Immature natural killer cell (primary cell): ENCODE measurements at regions not wholly inside any gene's neighbourhood (a gene's known extent, or its start where the extent isn't known, plus 50 kb on each side); places are given as distances from the start of the nearest gene placed in this dataset.

Experiments
- DNase-seq, 3 donors: peaks; one replicate each; pipeline ENCODE4 v3.0.0; 2022; ENCODE audit warnings: mixed read lengths in 1 of 3
- H3K27ac Mint-ChIP-seq, 6 donors: one replicate each; pipeline ENCODE4 v1.8.0; 2020; ENCODE audit warnings: mixed read lengths in 6 of 6, mild to moderate bottlenecking in 5 of 6, inconsistent platforms in 4 of 6, moderate library complexity in 3 of 6
- H3K27me3 Mint-ChIP-seq, 3 donors: one replicate each; pipeline ENCODE4 v1.8.0; 2020 to 2021; ENCODE audit warnings: low read depth in 3 of 3, mild to moderate bottlenecking in 3 of 3, mixed read lengths in 3 of 3, moderate library complexity in 3 of 3, inconsistent platforms in 1 of 3
- H3K36me3 Mint-ChIP-seq, 3 donors: one replicate each; pipeline ENCODE4 v1.8.0; 2020; ENCODE audit warnings: mixed read lengths in 3 of 3, inconsistent platforms in 2 of 3, mild to moderate bottlenecking in 2 of 3
- H3K4me1 Mint-ChIP-seq, 2 donors: one replicate each; pipeline ENCODE4 v1.8.0; 2020; ENCODE audit warnings: inconsistent platforms in 2 of 2, mild to moderate bottlenecking in 2 of 2, mixed read lengths in 2 of 2, moderate library complexity in 1 of 2
- H3K4me3 Mint-ChIP-seq, 5 donors: one replicate each; pipeline ENCODE4 v1.8.0; 2020; ENCODE audit warnings: mild to moderate bottlenecking in 5 of 5, mixed read lengths in 5 of 5, inconsistent platforms in 3 of 5, moderate library complexity in 3 of 5
- H3K9me3 Mint-ChIP-seq, 6 donors: one replicate each; pipeline ENCODE4 v1.8.0; 2020; ENCODE audit warnings: mild to moderate bottlenecking in 6 of 6, mixed read lengths in 6 of 6, inconsistent platforms in 4 of 6, moderate library complexity in 3 of 6

DNA sequence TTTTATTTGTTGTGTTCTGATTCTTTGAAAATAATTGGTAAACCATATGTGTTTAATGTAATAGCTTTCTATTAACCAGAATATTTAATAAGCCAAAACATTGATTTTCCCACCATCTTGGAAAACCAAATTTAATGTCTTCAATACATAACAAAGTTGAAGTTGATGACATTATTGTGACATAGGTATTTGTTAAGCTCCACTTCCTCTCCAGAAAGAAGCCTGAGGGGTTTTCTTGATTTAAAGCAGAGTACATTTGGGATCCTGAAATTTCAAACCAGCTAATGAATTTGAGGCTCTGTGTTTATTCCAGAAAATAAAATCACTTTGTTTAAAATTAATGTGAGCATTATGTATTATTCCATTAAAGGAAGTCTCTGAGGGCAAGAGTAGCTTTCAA, 106.3 kb downstream of the PERP start:
- peaks cover 6 to 11% of the 10 kb centered on the region in 2 donors for H3K4me1 Mint-ChIP-seq
- no peak for DNase-seq
- H3K27ac Mint-ChIP-seq, result no peak overlapping the region
- H3K27me3 Mint-ChIP-seq, result peaks cover 0 to 2% (median 1%) of the 10 kb centered on the region in 3 donors
- no peak overlapping the region for H3K4me3 Mint-ChIP-seq
- peaks cover 3 to 10% (median 8%) of the 10 kb centered on the region in 3 donors for H3K36me3 Mint-ChIP-seq
- peaks cover 4 to 16% (median 8%) of the 10 kb centered on the region in 6 donors for H3K9me3 Mint-ChIP-seq

DNA sequence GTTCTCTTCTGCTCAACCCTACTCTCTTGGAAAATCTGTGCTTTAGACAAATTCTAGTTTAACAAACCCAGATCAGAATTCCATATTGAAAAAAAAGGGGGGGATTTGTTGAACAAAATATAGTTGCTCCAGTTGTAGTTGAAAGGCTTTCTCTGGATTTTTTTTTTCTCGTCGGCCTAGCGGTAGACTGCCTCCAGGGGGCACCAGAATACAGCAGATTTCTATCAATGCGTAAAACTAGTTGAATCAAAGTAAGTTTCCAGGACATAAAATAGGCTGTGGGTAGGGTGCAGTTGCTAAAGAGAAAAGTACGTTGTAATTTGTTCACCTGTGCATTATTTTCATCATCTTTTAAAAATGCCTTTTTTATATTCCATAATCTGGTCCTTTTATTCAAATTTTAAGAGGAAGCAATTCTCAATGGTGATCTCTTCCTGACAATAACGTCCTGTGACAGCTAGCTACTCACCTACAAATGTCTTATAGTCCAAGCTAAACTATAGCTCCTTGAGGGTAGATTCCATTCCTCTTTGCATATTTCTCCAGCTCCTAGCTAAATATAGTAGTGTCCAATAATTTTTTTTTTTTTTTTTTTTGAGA, 105.4 kb downstream of the PERP start:
- Mint-ChIP-seq H3K9me3 (peaks cover under 1 to 9% (median 5%) of the 10 kb centered on the region in 6 donors), H3K4me3 (no peak overlapping the region), H3K36me3 (peaks cover 3 to 7% (median 5%) of the 10 kb centered on the region in 3 donors), H3K4me1 (peaks cover 6 to 11% of the 10 kb centered on the region in 2 donors), H3K27me3 (peaks cover 0 to 2% (median 1%) of the 10 kb centered on the region in 3 donors), H3K27ac (peak overlapping the region in 2 of 6 donors; percentile 22 to 64)
- peak; percentile 47 to 57 (median 51) for DNase-seq

DNA sequence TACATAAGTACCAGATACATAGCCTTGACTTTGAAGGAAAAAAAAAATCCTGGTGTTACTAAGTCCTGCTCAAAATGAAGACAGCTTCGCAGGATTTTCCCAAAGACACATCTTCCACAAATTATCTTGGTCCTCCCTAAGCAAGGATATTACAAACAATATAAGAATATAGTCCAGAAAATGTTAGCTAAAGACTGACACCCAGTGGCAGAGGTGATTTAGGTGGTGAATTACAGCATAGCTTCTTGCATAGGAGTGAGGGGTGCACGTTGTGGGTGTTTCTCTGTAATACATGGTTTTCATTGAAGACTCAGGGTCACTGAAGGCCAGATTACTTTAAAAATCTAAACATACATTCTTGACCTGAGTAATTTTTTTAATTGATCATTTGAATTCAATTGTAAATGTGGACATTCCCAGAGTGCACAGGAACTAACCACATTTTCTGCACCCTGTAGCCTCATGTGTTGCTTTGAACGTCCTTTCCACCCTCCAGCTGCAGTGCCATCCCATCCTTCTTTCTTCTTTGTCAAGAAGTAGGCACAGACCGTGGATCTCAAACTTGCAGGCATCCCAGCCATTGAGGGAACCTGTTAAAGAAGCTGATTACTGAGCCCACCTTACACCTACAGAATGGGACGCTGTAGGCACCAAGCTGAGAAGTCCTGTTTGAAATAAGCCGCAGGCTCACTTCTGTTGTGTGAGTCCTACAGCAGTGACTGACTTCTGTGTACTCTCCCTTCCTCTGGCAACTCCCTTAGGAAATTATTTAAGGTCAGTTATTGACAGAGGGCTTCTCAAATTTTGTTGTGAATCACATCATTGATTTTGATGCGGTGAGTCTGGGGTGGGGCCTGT, 102.6 kb downstream of the PERP start:
- no peak overlapping the region for H3K4me3 Mint-ChIP-seq
- H3K27me3 Mint-ChIP-seq, result peaks cover 0 to 1% (median 0%) of the 10 kb centered on the region in 3 donors
- H3K36me3 Mint-ChIP-seq, result no peaks in the 10 kb centered on the region
- H3K9me3 Mint-ChIP-seq, result no peaks in the 10 kb centered on the region
- H3K4me1 Mint-ChIP-seq, result peaks cover 6 to 11% of the 10 kb centered on the region in 2 donors
- peak; percentile 18 to 43 (median 33) for DNase-seq
- no peak overlapping the region for H3K27ac Mint-ChIP-seq

DNA sequence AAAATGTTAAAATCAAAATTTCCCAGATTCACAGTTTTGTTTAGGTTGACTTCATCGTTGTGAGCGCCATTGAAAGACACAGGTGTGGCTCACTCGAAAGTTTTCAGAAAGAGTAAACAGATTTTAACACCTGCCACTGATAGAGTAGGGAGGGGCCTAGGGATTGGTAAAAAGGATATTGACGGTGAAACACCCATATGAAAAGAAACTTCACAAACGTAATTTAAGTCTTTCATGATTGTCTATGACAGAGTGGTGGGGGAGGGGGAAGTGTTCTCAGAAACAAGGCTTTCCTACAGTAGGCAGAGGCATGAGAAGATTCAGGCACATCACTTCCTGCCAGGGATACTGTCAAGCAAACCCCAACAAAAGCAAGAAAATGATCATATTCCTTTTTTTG, 101.4 kb downstream of the PERP start:
- Mint-ChIP-seq H3K36me3 (no peaks in the 10 kb centered on the region), H3K27me3 (peaks cover 0 to 3% (median 0%) of the 10 kb centered on the region in 3 donors), H3K4me3 (no peak overlapping the region), H3K27ac (no peak overlapping the region), H3K4me1 (peaks cover 6 to 11% of the 10 kb centered on the region in 2 donors), H3K9me3 (no peaks in the 10 kb centered on the region)
- DNase-seq, result no peak

DNA sequence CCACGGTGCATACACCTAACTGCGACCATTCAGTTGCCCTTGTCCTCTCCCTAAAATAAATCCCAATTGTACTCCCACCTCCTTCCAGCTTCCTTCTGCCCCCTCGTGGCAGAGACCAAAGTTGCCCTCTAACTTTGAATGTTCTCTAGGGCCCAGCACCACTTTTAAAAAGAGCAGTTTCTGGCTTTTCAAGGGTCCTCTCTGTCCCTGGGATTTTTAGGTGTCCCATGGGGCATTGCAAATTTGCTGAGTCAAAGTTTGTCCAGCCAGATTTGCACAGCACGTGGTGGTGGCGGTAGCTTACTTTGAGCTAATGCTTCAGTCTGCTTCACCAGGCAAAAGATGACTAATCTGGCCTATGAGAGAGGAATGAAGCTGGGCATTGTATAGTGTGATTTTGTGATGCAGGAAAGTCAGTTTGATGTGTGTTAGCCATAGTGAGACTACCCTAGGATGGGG, 100.2 kb downstream of the PERP start:
- DNase-seq, result peak in 1 of 3 donors; percentile 4
- Mint-ChIP-seq H3K36me3 (no peaks in the 10 kb centered on the region), H3K9me3 (no peaks in the 10 kb centered on the region), H3K4me3 (no peak overlapping the region), H3K27me3 (peaks cover 0 to 3% (median 0%) of the 10 kb centered on the region in 3 donors), H3K27ac (peak overlapping the region in 3 of 6 donors; percentile 40 to 67 (median 60)), H3K4me1 (peaks cover under 1 to 4% of the 10 kb centered on the region in 2 donors)

DNA sequence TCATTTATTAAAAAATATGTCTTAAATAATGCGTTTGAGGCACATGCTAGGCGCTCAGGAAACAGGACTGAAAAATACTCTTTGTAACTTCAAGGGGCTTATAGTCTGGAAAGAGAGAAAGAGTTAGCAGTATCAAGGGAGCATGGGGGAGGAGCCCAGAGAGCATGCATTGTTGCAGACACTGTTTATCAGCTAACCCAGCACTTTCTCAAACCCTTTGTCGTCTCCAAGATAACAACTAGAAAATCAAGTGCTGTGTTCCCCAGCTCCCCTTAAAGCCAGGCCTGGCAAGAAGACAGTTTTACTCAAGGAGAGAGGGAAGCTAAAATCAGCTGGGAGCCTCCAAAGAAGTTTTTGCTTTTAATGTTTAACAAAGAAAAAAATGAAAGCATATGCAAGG, 98.4 kb downstream of the PERP start:
- Mint-ChIP-seq H3K9me3 (no peaks in the 10 kb centered on the region), H3K27ac (no peak overlapping the region), H3K36me3 (no peaks in the 10 kb centered on the region), H3K27me3 (peaks cover 0 to 3% (median 0%) of the 10 kb centered on the region in 3 donors), H3K4me1 (no peaks in the 10 kb centered on the region), H3K4me3 (no peak overlapping the region)
- no peak for DNase-seq

DNA sequence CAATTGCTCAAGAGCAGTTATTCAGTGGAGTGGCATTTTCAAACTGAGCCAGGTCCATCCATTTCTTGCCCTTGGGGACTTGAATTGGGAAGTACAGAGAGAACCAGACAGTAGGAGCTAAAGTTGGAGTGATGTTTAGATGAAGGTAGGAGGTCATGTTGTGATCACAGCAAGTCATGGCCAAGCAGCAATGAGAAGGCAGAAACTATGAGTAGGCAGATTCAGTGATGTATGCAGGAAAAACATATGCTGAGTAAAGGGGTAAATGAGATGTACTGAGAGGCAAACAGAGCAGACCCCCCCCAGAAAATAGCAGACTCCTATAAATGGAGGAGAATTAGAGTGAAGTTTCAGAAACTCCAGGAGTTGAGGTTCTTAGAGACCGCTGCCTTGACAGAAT, 95.8 kb downstream of the PERP start:
- peaks cover 0 to 2% (median 0%) of the 10 kb centered on the region in 3 donors for H3K27me3 Mint-ChIP-seq
- no peak for DNase-seq
- no peaks in the 10 kb centered on the region for H3K4me1 Mint-ChIP-seq
- H3K4me3 Mint-ChIP-seq, result no peak overlapping the region
- H3K36me3 Mint-ChIP-seq, result no peaks in the 10 kb centered on the region
- H3K27ac Mint-ChIP-seq, result no peak overlapping the region
- H3K9me3 Mint-ChIP-seq, result no peaks in the 10 kb centered on the region

DNA sequence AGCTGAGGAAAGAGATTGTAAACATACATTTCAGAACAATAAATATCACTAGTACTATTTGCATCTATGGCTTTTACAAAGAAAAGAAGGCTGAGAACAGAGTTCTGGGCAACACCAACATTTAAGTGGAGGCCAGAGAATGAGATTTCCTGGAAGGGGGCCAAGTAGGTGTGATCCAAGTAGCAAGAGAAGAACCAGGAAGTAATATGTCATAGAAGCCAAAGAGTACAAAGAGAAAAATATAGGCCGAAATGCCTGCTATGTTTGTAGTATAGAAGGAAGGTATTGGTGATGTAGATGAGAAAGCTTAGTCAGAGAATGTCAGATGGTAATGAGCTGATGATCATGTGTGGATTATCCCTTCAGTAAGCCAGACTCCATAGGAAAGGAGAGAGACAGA, 94.5 kb downstream of the PERP start:
- H3K4me1 Mint-ChIP-seq, result no peaks in the 10 kb centered on the region
- peaks cover 0 to 4% (median 2%) of the 10 kb centered on the region in 3 donors for H3K27me3 Mint-ChIP-seq
- H3K9me3 Mint-ChIP-seq, result no peaks in the 10 kb centered on the region
- H3K36me3 Mint-ChIP-seq, result no peaks in the 10 kb centered on the region
- no peak for DNase-seq
- H3K27ac Mint-ChIP-seq, result no peak overlapping the region
- H3K4me3 Mint-ChIP-seq, result no peak overlapping the region

DNA sequence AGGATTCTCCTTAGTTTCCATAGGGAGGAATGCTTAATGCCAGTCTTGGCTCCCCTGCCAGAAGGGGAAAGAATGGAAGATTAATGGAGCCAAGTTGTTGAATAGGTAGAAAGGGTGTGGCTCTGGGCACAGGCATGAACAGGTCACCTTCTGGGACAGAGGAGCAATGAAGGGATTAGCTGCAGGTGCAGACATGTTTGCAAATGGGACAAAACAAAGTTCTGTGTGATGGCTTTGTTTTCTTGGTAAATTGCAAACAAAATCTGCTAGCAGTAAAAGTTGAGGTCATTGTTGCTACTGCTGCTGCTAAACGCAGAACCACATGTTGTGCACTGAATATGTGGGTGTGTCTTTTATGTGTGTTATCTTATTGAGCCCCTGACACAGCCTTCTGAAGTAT, 93.3 kb downstream of the PERP start:
- H3K36me3 Mint-ChIP-seq, result no peaks in the 10 kb centered on the region
- no peaks in the 10 kb centered on the region for H3K9me3 Mint-ChIP-seq
- no peak for DNase-seq
- no peak overlapping the region for H3K4me3 Mint-ChIP-seq
- no peak overlapping the region for H3K27ac Mint-ChIP-seq
- H3K4me1 Mint-ChIP-seq, result no peaks in the 10 kb centered on the region
- H3K27me3 Mint-ChIP-seq, result peaks cover 0 to 6% (median 2%) of the 10 kb centered on the region in 3 donors

DNA sequence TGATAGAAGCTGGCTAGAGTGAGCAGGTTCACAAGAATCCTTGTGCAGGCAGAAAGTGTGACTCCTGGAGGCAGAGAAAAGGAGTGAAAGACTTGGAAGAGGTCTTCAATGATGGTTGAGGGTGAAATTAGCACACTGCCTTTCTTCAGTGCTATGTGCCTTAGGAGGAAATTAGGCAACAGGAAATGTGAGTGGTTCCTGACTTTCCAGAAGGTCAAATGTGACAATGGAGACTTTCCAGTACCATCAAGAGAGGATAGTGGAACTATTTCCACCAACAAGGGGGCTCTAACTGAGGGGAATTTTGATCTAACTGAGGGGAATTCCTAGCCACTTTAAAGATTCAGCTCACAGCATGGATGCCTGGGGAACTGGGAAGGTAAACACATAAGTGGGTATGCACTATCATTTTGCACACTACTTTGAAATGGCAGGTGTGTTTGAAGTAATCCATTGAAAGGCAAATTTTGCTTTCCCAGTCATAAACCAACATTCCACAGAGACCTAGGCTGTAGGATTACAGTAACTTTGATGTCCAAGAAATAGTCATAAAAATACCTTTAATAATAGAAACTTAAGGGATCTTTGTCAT, 90.0 kb downstream of the PERP start:
- Mint-ChIP-seq H3K4me1 (no peaks in the 10 kb centered on the region), H3K9me3 (no peaks in the 10 kb centered on the region), H3K27me3 (peaks cover 0 to 6% (median 0%) of the 10 kb centered on the region in 3 donors), H3K4me3 (no peak overlapping the region), H3K36me3 (peaks cover 0 to 3% (median 0%) of the 10 kb centered on the region in 3 donors), H3K27ac (no peak overlapping the region)
- no peak for DNase-seq

DNA sequence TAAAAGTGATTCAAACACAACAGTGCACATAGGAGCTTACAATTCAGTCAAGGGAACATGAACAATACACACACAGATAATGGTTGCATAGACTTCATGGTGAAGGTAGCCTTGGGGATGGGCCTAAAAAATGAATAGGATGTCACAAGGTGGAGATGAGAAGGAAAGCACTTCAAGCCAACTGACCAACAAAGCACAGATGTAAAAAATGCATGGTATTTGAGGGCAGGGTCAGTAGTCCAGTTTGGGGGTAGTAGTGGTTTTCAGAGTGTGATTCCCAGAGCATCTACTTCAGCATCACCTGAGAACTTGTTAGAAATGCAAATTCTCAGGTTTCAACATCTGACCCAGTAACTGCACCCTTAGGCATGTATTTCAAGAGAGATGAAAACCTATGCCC, 88.9 kb downstream of the PERP start:
- no peaks in the 10 kb centered on the region for H3K4me1 Mint-ChIP-seq
- no peaks in the 10 kb centered on the region for H3K9me3 Mint-ChIP-seq
- no peak overlapping the region for H3K4me3 Mint-ChIP-seq
- no peak overlapping the region for H3K27ac Mint-ChIP-seq
- DNase-seq, result no peak
- H3K27me3 Mint-ChIP-seq, result peaks cover 0 to 6% (median 0%) of the 10 kb centered on the region in 3 donors
- peaks cover 0 to 3% (median 0%) of the 10 kb centered on the region in 3 donors for H3K36me3 Mint-ChIP-seq

DNA sequence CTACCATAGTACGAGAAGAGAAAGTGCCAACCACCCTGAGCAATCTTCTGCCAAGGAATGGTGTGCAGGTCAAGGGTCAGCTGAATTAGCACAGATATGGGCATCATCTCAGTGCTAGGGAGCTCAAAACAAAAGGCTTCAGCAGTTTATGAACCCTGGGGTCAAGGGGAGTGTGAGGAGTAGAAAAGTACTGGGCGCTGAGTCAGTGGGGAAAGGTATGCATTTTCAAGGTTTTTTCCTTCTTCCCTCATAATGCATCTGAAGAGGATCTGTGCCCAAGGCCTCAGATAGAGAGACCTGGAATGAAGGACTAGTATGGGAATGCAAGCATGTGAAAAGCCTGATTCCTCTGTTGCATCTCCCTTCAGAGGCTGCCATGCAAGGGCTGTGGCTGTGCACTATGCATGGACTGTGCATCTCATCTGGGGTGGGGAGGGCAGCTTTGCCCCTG, 81.7 kb downstream of the PERP start:
- Mint-ChIP-seq H3K9me3 (no peaks in the 10 kb centered on the region), H3K27ac (peak overlapping the region in 1 of 6 donors; percentile 47)

DNA sequence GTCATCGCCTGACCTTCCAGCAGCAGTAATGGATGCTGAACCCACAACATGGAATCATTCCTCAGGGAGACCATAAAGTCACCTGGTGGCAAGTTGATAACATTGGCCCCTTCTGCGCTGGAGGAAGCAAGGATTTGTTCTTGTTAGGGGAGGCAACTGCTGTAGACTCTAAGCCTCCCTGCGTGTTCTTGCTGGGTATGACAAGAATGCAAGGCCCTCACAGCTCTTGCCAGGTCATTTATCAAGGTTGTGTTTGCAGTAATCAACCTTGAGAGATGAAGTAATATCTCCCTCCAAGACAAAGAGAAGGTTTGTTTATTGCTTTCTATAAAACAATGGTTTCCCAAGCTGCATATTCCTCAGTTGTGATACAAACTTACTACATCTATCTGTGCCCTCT, 80.9 kb downstream of the PERP start:
- H3K9me3 Mint-ChIP-seq, result no peaks in the 10 kb centered on the region
- H3K27ac Mint-ChIP-seq, result no peak overlapping the region
- no peaks in the 10 kb centered on the region for H3K36me3 Mint-ChIP-seq
- H3K27me3 Mint-ChIP-seq, result peaks cover 0 to 4% (median 0%) of the 10 kb centered on the region in 3 donors
- no peaks in the 10 kb centered on the region for H3K4me1 Mint-ChIP-seq
- H3K4me3 Mint-ChIP-seq, result no peak overlapping the region
- DNase-seq, result no peak

More for the DNA sequence above, 81.7 kb downstream of the PERP start:
- H3K4me3 Mint-ChIP-seq, result no peak overlapping the region
- DNase-seq, result no peak
- H3K27me3 Mint-ChIP-seq, result peaks cover 0 to 4% (median 0%) of the 10 kb centered on the region in 3 donors
- H3K36me3 Mint-ChIP-seq, result no peaks in the 10 kb centered on the region
- H3K4me1 Mint-ChIP-seq, result no peaks in the 10 kb centered on the region

DNA sequence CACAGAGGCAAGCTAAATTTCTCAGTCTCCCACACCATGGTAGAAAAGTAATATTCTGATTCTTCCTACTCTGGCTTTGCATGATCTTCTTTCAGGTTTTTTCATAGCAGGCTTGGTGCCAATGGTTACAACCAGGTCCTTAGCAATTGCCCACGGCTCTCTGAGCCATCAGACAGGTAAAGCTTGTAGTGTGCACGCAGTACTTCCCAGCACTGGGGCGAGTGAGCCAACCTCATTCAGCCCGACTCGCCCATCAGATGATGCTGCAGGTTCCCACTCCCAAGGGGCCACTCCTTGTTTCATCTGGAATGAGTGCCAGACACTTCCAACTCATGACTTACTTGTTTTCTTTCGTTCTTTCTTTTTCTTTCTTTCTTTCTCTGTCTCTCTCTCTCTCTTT, 78.3 kb downstream of the PERP start:
- H3K9me3 Mint-ChIP-seq, result no peaks in the 10 kb centered on the region
- H3K27ac Mint-ChIP-seq, result no peak overlapping the region
- no peaks in the 10 kb centered on the region for H3K4me1 Mint-ChIP-seq
- H3K36me3 Mint-ChIP-seq, result no peaks in the 10 kb centered on the region
- DNase-seq, result no peak
- no peak overlapping the region for H3K4me3 Mint-ChIP-seq
- peaks cover 0 to 4% (median 0%) of the 10 kb centered on the region in 3 donors for H3K27me3 Mint-ChIP-seq
